GM19467 (cell line): ENCODE measurements at regions not wholly inside any gene's neighbourhood (a gene's known extent, or its start where the extent isn't known, plus 50 kb on each side); places are given as distances from the start of the nearest gene placed in this dataset.
"Not testable (repeated sequence)": the region's sequence is repeated elsewhere in the genome, so short reads cannot be mapped to it uniquely, and the experiment has no call there.

ENCODE experiments used
- ATAC-seq: cut with Tn5 transposase; IDR thresholded peaks from one replicate; pipeline ENCODE4 v1.9.1; 2021; ENCODE audit warnings: mild to moderate bottlenecking, moderate library complexity; ENCODE audit not compliant: unreplicated experiment

DNA sequence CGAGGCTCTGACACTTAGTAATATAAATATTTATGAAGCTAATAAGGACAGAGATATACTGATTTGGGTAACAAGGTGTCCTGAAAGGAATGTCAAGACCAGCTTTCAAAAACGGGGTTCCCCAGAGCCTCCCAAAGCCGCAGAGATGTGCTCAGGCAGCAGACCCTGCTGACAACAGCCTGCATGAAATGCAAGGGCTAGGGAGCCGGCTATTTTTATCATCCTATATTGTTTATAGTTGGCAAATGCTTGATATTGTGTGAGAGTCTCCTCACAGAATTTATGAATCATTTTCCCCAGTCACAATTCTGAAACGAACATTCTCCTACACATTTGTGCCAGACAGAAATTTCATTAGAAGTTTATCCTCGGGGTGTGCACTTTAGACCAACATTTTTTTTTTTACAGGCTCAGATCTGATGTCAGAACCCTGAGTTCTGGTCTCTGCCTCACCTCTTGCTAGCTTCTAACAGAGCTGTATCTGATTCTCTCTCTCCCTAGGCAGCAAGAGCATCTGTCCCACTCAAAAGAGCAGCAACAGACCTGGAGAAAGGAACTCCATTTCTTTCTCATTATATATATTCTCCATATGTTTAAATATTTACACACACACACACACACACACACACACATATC is 302.3 kb upstream of the PLD5 start:
- no peak for ATAC-seq

DNA sequence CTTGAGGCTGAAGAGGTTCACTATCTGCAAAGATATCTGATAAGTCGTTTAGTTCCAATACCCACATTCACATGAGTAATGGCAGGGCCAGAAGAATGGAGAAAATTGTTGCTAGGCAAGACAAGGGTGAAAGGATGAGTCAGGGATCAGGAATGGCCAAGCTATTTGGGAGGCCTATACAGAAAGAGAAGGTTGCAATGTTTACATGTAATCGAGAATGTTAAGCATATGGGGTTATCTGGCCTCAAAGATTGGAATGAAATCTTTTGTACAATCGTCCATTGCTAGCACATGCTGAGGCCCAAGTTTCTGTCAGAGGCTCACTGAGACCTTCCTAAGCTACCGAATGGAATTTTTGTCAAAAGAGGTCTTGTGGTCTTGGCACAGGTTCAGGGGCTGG is 299.9 kb upstream of the PLD5 start:
- ATAC-seq, result no peak

DNA sequence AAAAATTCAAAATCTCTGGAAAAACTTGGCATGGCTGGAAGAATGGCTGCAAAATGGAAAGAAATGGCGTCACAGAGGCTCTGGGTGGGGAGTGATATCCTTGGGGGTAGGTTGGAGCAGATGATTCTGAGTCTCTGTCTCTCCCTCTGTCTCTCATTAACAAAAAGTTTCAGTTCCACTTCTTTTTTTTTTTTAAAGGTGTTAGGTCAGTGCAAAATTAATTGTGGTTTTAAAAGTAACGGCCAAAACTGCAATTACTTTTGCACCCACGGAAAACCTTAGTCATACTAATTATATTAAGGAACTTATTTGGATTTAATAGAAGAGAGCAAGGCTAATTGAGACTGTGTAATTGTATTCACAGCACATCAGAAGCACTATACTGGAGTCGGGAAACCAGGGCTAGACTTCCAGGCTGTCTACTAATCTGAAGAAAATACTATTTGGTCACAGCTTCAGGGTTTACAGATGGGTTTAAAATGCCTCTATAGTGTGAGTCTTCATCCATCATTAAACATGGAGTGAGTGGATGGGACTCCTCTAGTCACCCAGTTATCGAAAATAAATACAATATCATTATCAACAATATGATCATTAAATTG is 289.1 kb upstream of the PLD5 start:
- peak; percentile 93 for ATAC-seq

DNA sequence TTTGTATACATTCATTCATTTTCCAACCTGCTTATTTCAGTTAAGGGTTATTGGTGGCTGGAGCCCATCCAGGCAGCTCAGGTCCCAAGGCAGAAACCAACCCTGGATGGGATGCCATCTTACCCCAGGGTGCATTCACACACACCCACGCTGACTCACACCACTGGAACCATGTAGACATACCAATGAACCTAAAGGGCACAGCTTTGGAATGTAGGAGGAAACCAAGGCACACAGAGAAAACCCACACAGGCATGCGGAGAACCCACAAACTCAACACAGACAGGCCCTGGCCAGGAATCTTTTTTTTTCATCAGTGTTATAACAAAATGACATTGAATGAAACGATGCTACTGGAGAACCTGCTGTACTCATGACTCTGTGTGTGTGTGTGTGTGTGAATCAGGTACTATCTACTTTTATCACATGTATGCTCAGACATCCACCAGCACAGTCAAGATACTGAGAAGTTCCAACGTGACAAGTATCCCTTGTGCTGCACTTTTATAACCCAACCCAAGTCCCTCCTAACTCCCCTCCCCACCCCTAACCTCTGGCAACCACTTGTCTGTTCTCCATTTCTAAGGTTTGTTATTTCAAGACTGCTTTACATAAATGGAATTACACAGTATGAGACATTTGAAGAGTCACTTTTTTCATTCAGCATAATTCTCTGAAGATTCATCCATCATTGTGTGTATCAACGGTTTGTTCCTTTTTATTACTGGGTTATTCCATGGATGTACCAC is 286.8 kb upstream of the PLD5 start:
- ATAC-seq, result no peak

DNA sequence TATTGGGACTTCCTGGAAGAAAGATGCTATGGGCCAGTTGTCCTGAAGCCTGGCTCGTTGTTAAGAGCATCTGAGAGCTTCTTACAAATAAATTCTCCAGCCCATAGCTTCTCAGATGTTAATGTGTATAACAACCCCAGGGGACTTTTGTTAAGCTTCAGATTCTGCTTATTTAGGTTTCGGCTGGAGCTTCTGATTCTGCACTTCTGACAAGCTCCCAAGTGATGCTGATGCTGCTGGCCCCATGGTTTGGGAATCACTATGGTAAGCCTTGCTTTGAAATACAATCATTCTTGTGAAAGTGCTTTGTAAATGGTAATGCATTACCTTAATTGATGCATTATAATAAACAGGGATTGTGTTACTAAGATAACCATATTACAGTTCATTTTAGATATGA is 281.8 kb upstream of the PLD5 start:
- ATAC-seq, result no peak

DNA sequence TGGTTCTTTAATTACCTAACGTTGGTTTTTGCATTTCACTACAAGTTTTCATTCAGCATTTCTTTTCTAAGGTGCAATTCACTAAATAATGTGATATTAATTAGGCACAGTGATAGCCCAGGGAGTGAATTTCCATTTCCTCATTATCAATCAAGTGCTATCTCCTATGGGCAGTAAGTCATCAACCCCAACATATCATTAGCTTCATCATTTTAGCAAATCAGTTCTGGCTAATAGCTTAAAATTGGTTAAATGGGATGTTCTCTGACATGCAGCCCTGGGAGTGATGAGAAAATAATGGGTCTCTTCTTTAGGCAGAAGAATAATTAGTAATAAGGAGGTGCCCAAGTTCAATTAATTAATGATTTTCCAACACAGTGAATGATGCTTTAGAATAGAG is 280.9 kb upstream of the PLD5 start:
- ATAC-seq, result not testable (repeated sequence)

DNA sequence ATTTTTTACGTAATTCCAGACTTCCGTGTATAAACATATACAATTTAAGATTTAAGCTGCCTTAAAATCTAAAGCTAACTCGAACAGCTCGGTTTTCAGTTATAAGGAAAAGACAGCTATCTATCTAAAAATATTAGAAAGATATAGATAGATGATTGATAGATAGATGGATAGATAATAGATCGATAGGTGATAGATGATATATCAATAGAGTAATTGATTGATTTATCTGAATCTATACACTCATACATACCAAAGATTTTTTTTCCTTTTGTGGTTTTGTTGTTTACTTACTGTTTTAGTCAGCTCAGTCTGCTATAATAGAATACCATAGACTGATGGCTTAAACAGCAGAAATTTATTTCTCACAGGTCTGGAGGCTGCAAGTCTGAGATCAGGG is 278.5 kb upstream of the PLD5 start:
- ATAC-seq, result no peak

DNA sequence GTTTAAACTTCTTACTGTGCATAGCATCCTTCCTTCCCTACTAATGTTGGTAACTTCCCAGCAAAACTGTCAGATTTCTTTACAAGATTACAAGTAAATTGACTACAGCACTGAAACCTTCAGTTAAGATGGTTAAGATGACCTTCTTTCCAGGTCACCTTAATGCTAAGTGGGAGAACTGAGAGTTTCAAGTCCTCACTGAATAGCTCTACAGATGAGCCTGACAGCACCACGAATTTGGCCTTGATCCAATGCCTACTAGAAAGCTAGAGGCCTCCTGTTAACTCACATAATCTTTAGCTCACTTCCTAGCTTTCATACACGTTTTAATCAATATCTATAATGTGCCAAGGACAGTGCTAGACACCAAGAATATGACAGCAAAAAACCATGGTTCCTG is 276.0 kb upstream of the PLD5 start:
- no peak for ATAC-seq

DNA sequence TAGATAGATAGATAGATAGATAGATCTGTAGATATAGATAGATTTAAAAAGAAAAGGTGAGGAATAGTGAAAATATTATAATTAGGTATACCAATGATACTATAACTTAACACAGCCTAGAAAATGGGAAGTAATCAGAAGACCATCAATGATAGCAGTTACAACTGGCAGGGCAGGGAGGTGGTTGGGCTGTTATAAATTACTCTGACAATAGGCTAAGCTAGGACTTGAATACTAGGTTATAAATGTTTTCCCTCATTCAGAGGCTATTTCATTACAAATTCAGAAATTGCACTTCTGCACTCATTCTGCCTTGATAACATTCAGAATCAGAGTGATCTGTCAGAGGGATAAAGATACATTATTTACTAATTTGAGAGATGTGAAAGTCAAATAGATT is 273.4 kb upstream of the PLD5 start:
- ATAC-seq, result no peak

DNA sequence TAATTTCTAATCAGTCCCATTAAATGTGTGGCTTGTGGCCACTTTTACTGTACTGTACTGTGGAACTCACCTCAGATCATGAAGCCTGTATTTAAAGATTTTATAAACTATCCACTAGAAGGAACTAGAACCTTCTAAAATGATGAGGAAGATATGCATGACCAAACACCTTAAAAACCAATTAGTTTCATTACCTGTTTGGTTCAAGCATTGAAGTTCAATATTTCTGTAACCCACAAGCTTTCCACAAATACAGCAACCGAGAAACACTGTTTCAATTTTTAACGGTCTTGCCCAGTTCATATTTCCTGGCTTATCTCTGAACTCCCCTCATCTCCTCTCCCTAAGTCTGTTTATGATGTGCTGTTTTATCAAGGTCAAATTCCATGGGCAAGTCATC is 264.3 kb upstream of the PLD5 start:
- ATAC-seq, result peak; percentile 79

DNA sequence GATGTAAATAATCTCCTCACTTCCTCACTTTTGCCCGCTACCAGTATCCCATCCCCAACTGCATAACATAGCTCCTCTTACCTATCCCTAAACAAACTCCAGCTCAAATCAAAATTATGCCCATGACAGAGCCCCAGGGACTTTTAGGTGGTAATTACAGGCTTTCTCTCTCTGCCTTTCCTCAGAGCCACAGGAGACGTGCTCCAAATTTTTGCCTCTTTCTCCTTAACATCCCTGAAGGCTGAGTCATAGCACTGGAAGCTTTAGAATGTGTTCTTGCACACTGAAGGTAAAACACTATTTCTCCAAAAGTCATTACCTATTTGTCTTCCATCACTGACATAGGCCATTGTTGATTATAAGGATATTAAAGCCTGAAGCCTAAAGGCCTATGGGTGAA is 263.5 kb upstream of the PLD5 start:
- no peak for ATAC-seq

DNA sequence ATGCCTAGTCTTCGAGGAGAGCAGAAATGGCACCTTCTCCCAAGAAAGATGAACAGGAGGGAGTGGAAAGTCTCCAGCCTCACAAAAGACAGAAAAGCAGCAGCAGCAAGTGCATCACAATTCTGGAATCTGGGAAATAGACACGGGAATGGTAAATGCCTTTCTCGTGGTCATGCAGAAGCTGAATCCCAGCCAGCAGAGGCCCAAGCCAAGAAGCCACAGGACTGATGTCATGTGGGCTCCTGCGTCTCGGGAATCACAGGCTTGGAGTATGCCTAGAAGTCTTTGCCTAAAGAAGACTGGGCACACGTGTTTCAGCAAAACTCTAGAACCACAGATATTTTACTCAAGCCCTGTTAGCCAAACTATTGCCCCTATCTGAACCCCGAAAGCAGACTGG is 260.3 kb upstream of the PLD5 start:
- ATAC-seq, result no peak

DNA sequence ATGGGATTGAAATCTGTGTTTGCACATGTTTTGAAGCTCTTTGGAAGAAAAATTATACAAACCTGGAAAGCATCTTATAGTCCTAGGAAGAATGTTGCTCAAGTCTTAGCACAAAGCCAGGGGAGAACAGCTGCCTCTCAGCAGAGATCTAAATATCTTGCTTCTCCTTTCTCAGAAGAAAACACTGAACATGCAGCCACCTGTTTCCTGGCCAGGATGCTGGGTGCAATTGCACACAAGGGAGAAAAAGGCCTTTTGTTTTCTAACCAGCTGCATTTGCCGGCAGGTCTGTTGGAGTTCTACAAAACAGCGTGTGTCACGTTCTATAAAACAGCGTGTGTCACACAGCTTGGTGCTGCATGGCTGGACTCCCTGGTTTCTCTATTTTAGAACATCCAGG is 259.6 kb upstream of the PLD5 start:
- peak; percentile 72 for ATAC-seq

DNA sequence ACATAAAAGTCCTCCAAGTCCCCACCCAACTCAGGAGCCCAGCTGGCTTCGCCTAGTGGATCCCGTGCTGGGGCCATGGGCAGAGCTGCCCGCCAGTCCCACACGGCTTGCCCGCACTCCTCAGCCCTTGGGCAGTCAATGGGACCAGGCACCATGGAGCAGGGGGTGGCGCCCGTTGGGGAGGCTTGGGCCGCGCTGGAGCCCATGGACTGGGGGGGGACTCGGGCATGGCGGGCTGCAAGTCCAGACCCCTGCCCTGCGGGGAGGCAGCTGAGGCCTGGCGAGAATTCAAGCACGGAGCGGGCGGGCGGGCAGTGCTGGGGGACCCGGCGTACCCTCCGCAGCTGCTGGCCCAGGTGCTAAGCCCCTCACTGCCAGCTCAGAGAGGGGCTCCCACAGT is 249.8 kb upstream of the PLD5 start:
- no peak for ATAC-seq

DNA sequence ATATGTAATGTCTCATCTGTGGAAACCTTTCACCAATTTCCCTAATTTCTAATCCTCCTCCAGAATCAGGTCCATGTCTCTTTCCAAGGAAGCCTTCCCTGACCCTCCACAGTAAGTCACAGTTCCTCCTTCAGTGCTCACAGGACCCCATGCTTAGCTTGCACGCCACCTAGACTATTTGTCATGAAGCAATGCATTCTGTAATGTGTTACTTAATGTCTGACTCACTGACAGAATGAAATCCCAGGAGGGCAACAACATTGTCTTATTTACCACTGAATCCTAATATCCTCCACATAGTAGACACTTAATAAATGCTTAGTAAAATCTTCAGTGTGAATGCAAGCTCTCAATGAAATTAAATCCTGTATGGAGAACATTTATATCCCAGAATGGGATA is 245.9 kb upstream of the PLD5 start:
- no peak for ATAC-seq

DNA sequence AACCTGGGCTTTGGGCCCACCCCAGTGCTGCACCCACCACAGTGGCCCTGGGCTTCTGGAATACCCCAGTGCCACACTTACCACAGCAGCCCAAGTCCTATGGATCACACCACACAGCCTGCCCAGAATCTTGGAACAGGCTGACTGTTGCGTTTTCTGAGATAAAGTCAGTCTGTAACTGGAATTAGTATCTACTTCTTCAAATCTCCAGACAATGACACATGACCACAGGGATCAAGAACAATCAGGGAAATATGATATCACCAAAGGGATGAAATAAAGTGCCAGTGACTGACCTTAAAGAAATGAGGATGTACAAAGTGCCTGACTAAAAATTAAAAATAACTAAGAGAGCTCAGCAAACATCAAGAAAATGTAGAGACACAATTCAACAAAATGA is 239.7 kb upstream of the PLD5 start:
- no peak for ATAC-seq

DNA sequence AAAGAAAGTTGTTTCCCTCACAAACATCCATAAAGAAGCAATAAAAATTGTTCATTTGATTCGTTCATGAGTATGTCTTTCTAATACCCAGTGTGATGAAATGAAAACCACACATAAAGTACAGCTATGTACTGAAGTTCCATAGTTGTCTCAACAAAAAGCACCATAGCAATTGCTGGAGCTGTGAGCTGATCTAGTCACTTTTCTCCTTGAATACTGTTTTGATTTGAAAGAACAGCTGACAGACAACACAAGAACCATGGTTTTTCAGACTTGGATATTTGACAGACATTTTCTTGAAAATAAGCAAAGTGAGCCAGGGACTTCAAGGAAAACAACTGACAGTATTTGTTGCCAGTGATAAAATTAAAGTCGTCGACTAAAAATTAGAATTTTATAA is 237.1 kb upstream of the PLD5 start:
- ATAC-seq, result no peak

DNA sequence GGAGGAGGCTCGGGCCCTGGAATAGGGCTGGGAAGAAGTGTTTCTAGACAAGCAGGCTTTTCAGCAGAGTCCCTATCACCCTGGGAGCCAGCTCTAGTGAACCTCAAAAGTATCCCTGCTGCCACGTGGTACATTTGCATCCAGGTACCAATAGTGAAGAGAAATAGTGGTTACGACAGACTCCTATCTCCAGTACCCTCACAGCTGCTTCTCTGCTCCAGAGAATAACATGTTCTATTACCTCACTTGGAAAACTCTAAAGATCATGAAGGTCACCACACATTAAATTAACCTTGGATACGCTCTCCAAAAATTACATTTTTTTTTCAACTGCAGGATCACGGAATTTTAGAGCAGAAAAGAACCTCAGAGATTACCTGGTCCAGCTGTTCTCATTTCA is 230.4 kb upstream of the PLD5 start:
- ATAC-seq, result no peak

DNA sequence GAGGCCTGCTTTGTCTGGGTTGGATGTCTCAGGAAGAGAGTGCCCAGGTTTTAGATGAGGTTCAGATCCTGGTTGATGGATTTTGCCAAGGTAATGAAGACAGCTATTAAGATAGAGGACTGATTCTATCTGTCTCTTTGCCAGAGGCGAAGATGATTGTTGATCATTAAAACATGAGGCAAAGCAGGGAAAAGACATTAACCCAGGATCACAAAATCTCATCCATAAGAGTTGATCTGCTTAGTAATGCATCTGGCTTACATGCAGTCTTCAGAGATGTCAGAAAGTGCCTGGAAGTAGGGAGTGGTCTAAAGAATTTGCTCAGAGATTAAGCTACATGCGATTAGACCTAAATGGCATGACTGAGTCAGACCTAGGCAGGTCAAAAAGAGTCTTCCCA is 229.6 kb upstream of the PLD5 start:
- ATAC-seq, result no peak

DNA sequence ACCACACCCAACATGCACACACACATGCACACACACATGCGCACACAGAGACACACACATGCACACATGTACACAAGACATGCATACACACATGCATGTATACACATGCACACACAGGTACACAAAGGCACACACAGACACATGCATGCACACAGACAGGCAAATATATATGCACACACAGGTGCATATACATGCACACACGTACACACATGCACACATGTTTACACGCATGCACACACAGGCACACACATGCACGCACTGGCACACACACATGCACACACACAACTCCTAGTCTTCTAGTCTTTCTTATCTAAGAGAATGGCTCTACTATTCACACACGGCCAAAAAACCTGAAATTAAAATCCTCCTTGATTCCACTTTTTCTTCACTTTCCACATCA is 222.7 kb upstream of the PLD5 start:
- ATAC-seq, result no peak

DNA sequence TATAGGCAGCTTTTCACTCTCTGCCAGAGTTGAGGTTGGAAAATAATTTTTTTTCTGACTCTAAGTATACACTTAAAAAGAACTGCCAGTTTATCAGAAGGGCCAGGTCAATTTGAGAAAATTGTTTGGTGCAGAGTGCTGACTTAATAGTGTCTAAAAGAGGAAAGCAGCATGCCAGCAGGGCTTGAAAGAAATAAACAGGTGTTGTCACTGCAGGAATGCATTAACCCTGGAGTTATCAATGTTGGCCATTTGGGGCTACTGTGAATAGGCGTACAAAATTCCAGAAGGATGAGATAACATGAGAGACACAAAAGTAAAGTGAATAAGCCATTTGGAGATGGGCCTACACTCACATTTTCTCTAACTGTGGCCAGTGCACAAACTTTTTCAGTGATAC is 220.6 kb upstream of the PLD5 start:
- no peak for ATAC-seq

DNA sequence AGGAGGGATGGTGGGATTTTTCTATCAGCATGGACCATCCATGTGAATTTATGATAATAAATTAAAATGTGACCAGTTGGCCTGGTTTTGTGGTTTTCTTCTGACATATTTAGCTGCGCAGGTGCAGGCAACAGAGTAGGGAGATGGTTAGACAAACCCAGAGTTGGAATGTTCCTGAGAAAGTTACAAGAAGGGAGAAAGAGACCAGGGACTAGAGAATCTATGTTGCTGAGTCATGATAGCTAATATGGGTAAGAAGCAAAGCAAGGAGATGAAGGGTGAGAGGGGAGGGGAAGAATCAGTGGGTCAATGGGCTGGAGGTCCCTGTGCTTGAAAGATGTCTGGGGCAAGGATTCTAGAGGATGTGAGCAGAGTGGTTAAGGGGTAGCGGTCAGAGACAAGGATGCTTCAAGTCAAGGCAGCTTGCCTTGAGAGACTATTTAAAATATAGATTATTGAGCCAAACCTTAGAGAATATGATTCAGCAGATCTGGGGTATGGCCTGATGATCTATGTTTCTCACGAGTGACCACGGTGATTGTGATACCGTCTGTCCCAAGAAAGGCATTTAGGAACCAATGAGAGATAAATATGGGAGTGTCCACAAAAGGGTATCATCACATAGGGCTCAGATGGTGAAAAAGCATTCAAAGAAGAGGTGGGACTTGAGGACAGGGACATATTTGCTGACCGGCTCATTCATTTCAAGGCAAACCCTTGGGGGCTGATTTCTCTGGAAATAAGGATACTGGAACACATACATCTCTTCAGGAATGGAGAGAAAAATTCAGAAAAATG is 219.7 kb upstream of the PLD5 start:
- ATAC-seq, result no peak
